ENCODE measurements at regions not wholly inside any gene's neighbourhood (a gene's known extent, or its start where the extent isn't known, plus 50 kb on each side); places are given as distances from the start of the nearest gene placed in this dataset.

DNA sequence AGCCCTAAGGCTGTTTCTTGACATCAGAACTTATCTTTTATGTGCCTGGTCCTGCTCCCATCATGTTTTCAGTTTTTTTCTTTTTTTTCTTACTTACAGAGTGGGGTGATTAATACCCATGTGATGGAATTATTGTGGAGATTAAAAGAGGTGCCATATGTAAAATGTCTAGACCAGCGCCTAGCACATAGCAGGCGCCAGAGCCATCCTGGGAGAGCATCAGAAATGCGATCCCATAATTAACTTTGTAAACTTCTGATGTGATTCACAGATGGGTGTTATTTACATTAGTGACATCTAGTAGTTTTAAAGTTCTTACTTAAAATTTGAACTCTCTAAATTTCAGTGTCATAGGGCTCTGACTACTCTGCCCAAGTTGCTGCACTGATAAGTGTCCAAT is 66.2 kb upstream of the PGRMC2 start:
- Histone ChIP-seq H3K27me3 (ENCODE audit: control insufficient read depth, insufficient read depth, low read length) (no peaks in the 10 kb centered on the region), H3K9me3 (ENCODE audit: control insufficient read depth, low read length) (no peaks in the 10 kb centered on the region), H3K4me3 (ENCODE audit: low read length) (no peak overlapping the region), H3K36me3 (ENCODE audit: control insufficient read depth, insufficient read depth, low read length) (no peaks in the 10 kb centered on the region), H3K9ac (ENCODE audit: low read length) (no peak overlapping the region), H3K4me1 (ENCODE audit: control insufficient read depth, insufficient read depth, low read length) (peaks cover 18% of the 10 kb centered on the region)

DNA sequence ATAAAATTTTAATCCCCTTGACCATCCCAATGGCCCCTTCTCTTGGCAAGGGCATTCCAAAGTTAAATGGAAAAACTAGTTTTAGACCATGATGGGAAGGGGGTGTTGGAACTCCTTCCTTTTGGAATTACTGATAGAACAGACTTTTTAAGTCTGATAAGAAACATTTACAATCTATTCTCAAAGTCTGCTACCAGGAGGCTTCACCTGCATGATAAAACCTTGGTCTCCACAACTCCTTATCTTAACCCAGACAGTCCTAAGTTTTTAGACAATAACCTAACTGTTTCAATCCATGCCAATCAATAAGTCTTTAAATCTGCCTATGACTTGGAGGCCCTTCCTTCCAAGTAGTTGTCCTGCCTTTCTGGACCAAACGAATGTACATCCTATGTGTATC is 63.9 kb upstream of the PGRMC2 start:
- Histone ChIP-seq H3K4me3 (ENCODE audit: low read length) (no peak overlapping the region), H3K36me3 (ENCODE audit: control insufficient read depth, insufficient read depth, low read length) (no peaks in the 10 kb centered on the region), H3K4me1 (ENCODE audit: control insufficient read depth, insufficient read depth, low read length) (peaks cover 18% of the 10 kb centered on the region), H3K27me3 (ENCODE audit: control insufficient read depth, insufficient read depth, low read length) (no peaks in the 10 kb centered on the region), H3K9ac (ENCODE audit: low read length) (no peak overlapping the region), H3K9me3 (ENCODE audit: control insufficient read depth, low read length) (no peaks in the 10 kb centered on the region)

DNA sequence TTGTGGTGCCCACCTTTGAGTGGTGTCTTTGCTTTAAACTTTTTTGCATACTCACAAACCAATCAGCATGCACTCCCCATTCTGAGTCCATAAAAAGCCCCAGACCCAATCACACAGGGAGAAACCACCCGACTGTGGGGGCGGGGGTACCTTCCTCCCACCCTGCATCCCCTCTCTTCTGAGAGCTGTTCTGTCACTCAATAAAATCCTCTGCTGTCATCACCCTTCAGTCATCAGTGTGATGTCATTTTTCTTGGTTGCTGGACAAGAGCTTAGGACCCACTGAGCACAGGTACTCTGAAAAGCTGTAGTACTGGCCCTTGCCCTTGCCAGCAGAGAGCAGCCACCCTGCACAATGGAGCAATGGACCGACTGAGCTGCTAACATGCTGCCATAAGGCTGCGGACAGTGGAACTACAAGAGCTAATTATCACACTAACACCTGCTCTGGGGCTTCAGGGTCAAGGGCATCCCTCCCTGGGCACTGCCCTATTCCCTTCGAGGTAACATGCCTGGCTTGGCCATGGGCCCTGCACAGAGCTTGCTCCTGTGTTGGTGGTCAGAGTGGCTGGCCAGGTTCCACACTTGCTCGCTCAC is 62.9 kb upstream of the PGRMC2 start:
- Histone ChIP-seq H3K36me3 (ENCODE audit: control insufficient read depth, insufficient read depth, low read length) (no peaks in the 10 kb centered on the region), H3K9me3 (ENCODE audit: control insufficient read depth, low read length) (no peaks in the 10 kb centered on the region), H3K4me1 (ENCODE audit: control insufficient read depth, insufficient read depth, low read length) (peaks cover 18% of the 10 kb centered on the region), H3K27me3 (ENCODE audit: control insufficient read depth, insufficient read depth, low read length) (no peaks in the 10 kb centered on the region), H3K9ac (ENCODE audit: low read length) (no peak overlapping the region), H3K4me3 (ENCODE audit: low read length) (no peak overlapping the region)

DNA sequence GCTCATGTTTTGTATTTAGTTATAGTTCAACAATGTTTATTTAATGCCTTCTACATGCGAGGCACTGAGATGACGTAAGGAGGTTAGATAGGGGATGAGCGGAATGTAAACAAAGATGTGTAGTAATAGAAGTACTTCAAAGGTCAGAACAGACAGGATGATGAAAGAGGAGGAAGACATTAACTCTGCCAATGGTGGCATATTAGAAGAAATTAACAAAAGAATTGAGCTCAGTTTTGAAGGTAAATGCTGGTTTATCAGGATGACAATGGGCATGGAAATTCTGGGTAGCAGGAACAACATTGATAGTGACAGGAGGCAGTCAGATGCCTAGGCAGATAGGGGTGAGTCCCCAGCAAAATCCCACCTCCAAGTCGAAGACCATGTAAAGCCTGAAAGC is 62.3 kb upstream of the PGRMC2 start:
- Histone ChIP-seq H3K9ac (ENCODE audit: low read length) (no peak overlapping the region), H3K36me3 (ENCODE audit: control insufficient read depth, insufficient read depth, low read length) (no peaks in the 10 kb centered on the region), H3K9me3 (ENCODE audit: control insufficient read depth, low read length) (no peaks in the 10 kb centered on the region), H3K4me3 (ENCODE audit: low read length) (no peak overlapping the region), H3K27me3 (ENCODE audit: control insufficient read depth, insufficient read depth, low read length) (no peaks in the 10 kb centered on the region), H3K4me1 (ENCODE audit: control insufficient read depth, insufficient read depth, low read length) (peaks cover 12% of the 10 kb centered on the region)

DNA sequence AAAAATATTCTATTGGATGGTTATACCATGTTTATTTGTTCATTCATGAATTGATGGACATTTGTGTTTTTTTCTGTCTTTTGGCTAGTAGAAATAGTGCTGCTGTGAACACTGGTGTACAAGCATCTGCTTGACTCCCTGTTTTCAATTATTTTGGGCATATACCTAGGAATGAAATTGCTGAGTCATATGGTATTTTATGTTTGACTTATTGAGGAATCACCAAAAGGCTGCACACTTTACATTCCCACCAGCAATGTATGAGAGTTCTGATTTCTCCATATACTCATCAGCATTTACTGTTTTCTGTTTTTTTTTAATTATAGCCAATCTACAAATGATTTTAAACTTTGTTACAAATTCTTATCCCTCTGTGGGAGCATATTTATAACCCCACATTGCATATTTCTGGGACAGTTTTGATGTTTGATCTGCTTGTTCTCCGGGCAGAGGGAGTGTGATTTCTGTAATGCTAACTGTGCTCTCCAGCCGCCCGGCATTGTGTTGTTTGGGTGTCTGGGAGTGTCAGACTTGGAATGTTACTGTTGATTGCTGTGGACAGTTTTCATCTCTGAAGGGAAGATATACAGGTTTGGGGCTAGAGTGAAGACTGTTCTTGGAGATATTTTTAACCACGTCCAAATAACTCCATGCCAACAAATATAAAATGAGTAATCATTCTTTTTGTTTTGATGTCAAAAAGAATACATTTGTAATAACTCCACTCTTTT is 60.5 kb upstream of the PGRMC2 start:
- Histone ChIP-seq H3K9me3 (ENCODE audit: control insufficient read depth, low read length) (no peaks in the 10 kb centered on the region), H3K4me3 (ENCODE audit: low read length) (no peak overlapping the region), H3K9ac (ENCODE audit: low read length) (no peak overlapping the region), H3K36me3 (ENCODE audit: control insufficient read depth, insufficient read depth, low read length) (no peaks in the 10 kb centered on the region), H3K4me1 (ENCODE audit: control insufficient read depth, insufficient read depth, low read length) (peaks cover 3% of the 10 kb centered on the region), H3K27me3 (ENCODE audit: control insufficient read depth, insufficient read depth, low read length) (no peaks in the 10 kb centered on the region)

DNA sequence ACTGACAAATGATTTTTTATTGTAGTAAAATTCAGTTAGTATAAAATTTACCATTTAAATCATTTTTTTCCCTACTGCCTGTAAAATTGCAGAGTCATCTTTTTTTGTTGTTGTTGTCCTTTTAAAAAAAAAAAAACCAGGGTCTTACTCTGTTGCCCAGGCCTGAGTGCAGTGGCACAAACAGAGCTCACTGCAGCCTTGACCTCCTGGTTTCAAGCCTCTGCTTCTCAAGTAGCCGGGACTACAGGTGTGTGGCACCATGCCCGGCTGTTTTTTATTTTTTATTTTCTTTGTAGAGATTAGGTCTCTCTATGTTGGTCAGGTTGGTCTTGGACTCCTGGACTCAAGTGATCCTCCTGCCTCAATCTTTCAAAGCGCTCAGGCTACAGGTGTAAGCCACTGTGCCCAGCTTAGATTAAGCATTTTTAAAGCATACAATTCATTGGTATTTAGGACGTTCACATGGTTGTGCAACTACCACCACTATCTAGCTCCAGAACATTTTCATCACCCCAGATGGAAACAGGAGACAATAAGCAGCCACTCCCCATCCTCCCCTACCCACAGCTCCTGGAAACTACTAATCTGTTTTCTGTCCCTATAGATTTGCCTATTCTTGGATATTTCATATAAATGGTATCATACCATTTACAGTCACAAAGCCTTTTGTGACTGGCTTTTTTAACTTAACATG is 59.7 kb upstream of the PGRMC2 start:
- Histone ChIP-seq H3K4me1 (ENCODE audit: control insufficient read depth, insufficient read depth, low read length) (peaks cover 3% of the 10 kb centered on the region), H3K9me3 (ENCODE audit: control insufficient read depth, low read length) (no peaks in the 10 kb centered on the region), H3K36me3 (ENCODE audit: control insufficient read depth, insufficient read depth, low read length) (no peaks in the 10 kb centered on the region), H3K4me3 (ENCODE audit: low read length) (no peak overlapping the region), H3K9ac (ENCODE audit: low read length) (no peak overlapping the region), H3K27me3 (ENCODE audit: control insufficient read depth, insufficient read depth, low read length) (no peaks in the 10 kb centered on the region)

DNA sequence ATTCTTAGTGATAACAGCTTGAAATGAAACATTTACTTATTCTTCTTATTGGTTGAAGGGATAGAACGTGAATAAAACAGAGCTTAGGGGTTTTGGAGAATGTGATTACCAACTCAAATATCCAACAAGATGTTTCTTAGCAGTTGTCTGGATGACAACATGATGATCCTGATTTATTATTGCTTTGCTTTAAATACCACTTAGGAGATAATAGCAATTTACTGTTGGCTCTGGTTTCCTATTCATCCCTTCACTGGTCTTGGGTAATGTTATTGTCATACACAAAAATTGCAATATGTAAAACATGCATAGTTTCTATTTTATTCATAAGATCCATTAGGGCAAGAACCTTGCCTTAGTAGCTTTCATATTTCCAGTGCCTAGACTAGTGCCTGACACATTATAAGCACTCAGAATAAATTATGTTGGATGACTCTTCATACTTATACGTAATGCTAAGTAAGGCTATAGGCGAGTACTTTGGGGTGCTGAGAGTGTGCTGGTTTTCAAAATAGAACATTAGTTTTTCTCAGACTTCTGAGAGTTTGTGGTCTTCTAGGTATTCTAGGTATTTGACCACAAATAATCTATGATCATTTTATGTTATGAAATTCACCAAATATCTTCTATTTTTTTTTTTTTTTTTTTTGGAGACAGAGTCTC is 58.6 kb upstream of the PGRMC2 start:
- Histone ChIP-seq H3K27me3 (ENCODE audit: control insufficient read depth, insufficient read depth, low read length) (no peaks in the 10 kb centered on the region), H3K9me3 (ENCODE audit: control insufficient read depth, low read length) (no peaks in the 10 kb centered on the region), H3K4me1 (ENCODE audit: control insufficient read depth, insufficient read depth, low read length) (peaks cover 3% of the 10 kb centered on the region), H3K4me3 (ENCODE audit: low read length) (no peak overlapping the region), H3K36me3 (ENCODE audit: control insufficient read depth, insufficient read depth, low read length) (no peaks in the 10 kb centered on the region), H3K9ac (ENCODE audit: low read length) (no peak overlapping the region)

DNA sequence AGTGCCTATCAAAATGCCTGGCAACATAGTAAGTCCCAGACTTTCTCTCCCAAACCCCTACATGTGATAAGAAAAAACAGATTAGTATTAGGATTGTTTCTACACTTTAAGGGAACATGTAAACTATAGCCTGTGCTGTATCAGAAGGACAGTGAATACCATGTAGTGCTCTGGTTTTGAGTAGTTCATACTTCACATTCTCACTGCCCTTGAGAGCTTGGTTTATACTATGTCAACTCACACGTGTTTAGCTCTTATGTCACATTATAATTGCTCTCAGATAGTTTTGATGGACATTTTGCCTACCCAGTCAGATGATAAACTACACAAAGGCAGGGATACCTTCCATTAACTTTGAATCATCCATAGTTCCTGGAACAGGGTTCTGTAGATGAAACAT is 58.0 kb upstream of the PGRMC2 start:
- Histone ChIP-seq H3K4me3 (ENCODE audit: low read length) (no peak overlapping the region), H3K9me3 (ENCODE audit: control insufficient read depth, low read length) (no peaks in the 10 kb centered on the region), H3K4me1 (ENCODE audit: control insufficient read depth, insufficient read depth, low read length) (peaks cover 3% of the 10 kb centered on the region), H3K27me3 (ENCODE audit: control insufficient read depth, insufficient read depth, low read length) (no peaks in the 10 kb centered on the region), H3K9ac (ENCODE audit: low read length) (no peak overlapping the region), H3K36me3 (ENCODE audit: control insufficient read depth, insufficient read depth, low read length) (no peaks in the 10 kb centered on the region)

DNA sequence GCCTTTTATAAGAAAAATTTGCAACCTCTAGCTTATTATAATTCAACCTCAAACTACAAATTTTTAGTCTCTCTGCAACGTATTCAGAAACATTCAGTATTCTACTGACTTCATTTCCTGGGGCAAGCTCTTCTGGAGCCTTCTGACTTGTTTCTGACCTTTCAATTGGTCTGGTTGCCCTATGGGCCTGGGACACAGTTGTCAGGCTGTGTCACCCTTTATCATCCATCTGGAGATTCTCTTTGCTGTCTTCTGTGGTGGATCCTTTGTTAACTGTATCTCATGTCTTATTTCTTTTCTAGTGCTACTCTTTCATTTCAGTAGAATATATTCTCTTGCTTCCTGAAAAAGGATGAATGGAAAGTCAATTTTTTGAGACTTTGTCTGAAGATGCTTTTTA is 55.1 kb upstream of the PGRMC2 start:
- Histone ChIP-seq H3K9ac (ENCODE audit: low read length) (no peak overlapping the region), H3K36me3 (ENCODE audit: control insufficient read depth, insufficient read depth, low read length) (no peaks in the 10 kb centered on the region), H3K9me3 (ENCODE audit: control insufficient read depth, low read length) (no peaks in the 10 kb centered on the region), H3K4me3 (ENCODE audit: low read length) (no peak overlapping the region), H3K27me3 (ENCODE audit: control insufficient read depth, insufficient read depth, low read length) (no peaks in the 10 kb centered on the region), H3K4me1 (ENCODE audit: control insufficient read depth, insufficient read depth, low read length) (peaks cover 7% of the 10 kb centered on the region)

DNA sequence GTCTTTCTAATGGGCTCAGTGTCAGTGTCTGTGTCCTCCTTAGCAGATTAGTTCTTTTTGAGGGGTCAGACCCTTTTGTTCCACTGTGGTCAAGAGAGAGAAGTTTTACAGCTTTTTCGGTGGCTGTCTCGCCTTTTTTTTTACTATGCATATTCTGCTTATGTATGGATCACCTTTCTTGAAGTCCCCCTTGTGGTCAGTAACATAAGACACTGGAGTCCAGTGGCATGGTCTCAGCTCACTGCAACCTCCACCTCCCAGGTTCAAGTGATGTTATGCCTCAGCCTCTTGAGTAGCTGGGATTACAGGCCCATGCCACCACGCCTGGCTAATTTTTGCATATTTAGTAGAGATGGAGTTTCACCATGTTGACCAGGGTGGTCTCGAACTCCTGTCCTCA is 54.0 kb upstream of the PGRMC2 start:
- H3K4me3 ChIP-seq (ENCODE audit: low read length), result no peak overlapping the region
- H3K9ac ChIP-seq (ENCODE audit: low read length), result no peak overlapping the region
- no peaks in the 10 kb centered on the region for H3K9me3 ChIP-seq (ENCODE audit: control insufficient read depth, low read length)
- H3K36me3 ChIP-seq (ENCODE audit: control insufficient read depth, insufficient read depth, low read length), result no peaks in the 10 kb centered on the region
- H3K27me3 ChIP-seq (ENCODE audit: control insufficient read depth, insufficient read depth, low read length), result no peaks in the 10 kb centered on the region
- H3K4me1 ChIP-seq (ENCODE audit: control insufficient read depth, insufficient read depth, low read length), result peaks cover 6% of the 10 kb centered on the region

DNA sequence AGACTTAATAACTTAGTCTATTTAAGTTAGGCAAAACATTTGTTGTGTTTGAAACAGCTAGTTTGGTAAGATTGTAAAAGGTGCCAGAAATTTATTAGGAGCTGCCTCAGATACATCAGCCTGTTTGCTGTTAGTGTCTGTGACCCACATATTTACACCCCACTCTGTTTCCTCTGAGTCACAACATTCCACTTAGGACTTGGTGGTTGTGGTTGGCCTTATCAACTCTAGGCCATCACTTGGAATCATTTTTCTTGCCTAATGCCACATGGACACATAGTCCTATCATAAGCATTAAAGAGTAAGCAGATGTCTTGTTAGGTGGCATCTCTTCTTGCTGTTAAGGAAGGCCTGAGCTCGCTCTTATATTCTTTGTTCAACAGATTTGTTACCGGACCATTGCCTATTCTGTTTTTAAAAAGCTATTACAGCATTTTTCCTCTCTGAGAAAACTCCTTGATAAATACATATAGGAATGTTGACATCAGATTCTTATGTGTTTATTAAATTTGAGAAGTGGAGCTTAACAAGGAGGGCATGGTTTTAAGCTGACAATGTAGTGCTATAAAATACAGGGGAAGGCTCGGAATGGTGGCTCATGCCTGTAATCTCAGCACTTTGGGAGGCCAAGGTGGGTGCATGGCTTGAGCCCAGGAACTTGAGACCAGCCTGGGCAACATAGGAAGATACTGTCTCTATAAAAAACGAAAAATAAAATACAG is 51.2 kb upstream of the PGRMC2 start:
- H3K4me3 ChIP-seq (ENCODE audit: low read length), result no peak overlapping the region

More for the DNA sequence above, 51.2 kb upstream of the PGRMC2 start:
- Histone ChIP-seq H3K36me3 (ENCODE audit: control insufficient read depth, insufficient read depth, low read length) (no peaks in the 10 kb centered on the region), H3K4me1 (ENCODE audit: control insufficient read depth, insufficient read depth, low read length) (peaks cover 6% of the 10 kb centered on the region), H3K27me3 (ENCODE audit: control insufficient read depth, insufficient read depth, low read length) (no peaks in the 10 kb centered on the region), H3K9me3 (ENCODE audit: control insufficient read depth, low read length) (no peaks in the 10 kb centered on the region), H3K9ac (ENCODE audit: low read length) (no peak overlapping the region)
